Hematopoietic multipotent progenitor cell treated with erythropoietin and hydrocortisone succinate and interleukin-3 and kit ligand, for 4 days (in vitro differentiated cells): ENCODE measurements at regions not wholly inside any gene's neighbourhood (a gene's known extent, or its start where the extent isn't known, plus 50 kb on each side); places are given as distances from the start of the nearest gene placed in this dataset.

Experiments
- DNase-seq: peaks from one replicate; pipeline ENCODE4 v3.0.0-alpha.2; 2015

DNA sequence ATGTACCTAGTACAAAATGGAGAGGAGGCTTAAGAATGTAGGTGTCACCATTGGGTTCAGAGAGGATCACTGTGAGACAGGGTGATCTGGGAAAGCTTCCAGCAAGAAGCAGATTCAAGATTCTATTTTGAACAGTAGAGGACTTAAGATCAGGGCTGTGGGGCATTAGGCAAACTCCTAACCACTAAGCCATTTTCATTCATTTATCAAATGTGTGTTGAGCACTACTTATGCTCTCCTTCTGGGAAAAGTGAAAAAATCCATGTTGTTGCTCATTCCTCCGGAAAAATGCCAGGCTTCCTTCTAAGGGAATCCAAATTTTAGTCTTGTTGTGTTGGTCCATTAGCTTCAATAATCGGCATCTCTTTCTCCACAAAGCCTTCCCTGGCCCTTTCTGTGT, 163.4 kb downstream of the NUAK1 start:
- no peak for DNase-seq

DNA sequence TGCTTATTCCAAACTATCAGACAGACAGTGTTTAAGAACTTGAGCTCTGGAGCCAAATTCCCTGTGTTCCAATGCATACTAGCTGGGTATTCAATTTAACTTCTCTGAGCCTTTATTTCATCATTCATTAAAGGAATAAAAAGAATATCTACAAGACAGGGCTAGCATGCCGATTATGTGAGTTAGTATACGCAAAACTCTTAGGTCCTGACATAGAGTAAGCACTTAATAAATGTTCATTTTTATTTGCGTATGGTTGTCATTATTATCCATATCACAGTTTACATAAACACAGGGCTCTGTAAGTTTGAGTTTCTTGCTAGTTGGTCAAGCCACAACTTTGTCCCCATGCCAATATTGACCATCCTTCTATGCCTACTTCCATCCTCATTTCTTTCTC, 161.5 kb downstream of the NUAK1 start:
- no peak for DNase-seq

DNA sequence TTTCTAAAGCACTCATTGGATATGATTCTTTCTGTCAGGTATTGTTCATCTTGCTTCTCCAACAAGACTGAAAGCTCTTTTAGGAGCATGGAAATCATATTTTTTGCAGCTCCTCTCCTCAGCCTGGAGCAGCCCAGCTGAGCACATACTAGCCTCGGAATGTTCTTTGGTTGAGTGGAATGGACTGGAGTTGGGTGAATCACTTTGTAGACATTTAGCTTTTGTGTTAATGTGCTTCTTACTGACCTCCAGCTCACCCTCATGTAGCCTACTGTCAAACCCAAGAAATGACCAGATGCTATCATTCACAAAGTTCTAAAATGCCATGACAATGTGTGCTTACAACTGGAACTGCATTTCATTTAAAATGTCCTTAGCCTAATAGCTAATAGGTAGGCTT, 161.1 kb downstream of the NUAK1 start:
- DNase-seq: no peak

DNA sequence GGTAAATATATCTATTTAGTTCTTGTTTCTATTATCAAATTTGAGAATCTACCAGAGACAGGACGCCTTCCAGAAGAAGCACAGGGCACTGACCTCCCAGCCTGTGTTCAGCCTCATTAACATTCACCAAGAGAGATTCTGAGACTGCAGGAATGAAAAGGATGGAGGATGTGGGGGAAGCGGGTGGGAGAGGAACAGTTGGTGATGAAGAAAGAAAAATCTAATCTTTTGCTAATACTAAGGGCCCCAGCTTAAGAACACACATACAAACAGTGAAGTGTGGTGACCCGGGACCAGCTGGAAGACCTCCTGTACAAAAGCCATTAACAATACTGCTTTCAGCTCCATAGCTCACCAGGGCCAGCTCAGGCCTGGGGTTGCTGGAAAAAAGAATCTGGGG, 160.5 kb downstream of the NUAK1 start:
- DNase-seq: no peak

DNA sequence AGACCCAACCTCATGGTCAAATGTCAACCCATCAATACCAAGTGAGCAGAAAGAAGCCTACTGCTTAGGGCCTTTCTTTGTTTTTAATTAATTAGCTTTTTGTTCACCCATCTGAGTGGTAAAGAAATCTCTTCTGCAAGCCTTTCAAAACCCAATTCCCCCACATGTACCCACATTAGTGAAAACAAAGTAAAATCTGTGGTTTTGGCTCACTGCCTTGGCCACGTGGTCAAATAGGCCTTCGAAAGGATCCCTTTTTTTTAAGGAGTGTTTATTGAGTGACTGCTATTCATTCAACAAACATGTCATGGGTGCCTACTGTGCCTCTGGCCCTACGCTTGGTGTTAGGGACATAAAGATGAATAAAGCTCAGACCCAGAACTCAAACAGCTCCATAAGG, 160.1 kb downstream of the NUAK1 start:
- DNase-seq: no peak

DNA sequence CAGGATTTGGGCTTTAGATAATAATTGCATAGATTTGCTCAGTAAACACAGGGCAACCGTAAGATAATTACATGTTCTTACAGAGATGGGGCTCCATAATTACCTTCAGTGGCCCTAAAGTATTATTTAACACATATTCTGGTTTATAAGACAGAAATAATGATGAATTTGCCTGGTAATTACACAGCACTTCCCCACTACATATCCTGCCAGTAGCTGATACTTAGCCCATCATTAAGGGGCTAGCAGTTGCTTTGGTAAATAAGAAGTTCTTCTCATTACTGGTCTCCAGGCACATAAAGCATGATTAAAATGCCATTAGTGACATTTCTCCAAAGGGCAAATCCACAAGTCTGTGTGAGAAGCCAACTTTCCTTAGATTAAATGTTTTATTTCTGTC, 158.7 kb downstream of the NUAK1 start:
- DNase-seq: no peak

DNA sequence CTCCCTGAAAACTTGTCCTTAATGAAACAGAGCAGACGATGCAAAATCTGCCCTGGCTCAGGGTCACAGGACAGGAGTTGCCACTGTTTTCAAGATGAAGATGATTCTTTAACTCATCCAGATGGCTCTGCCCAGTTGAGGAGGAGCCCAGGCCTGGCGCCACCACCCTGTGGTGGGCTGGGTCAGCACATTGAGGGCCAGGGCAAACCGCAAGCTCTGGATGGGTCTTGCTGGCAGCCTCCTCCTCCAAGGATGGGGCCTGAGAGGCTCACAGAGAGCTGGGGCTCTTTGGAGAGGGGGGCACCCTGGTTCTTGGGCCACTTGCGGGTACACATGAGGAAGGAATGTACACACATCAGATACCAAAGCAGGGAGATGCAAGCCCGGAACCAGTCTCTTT, 158.2 kb downstream of the NUAK1 start:
- DNase-seq: no peak

DNA sequence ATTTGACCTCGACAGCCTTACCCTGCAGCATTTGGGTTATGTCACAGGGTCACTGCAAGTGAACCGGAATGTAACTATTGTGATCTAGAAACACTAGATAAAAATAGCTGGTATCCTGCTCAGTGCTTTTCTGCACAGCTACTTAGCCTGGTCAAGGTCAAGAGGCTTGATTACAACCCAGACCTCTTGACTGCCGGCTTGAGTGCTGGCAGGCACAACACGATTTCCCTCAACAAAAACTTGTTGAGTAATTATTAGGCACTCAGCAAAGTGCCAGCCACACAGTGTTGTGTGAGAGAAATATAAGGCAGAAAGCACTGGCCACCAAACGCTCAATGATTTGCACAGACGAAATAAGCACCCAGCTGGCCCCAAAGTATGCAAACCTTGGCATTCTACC, 156.7 kb downstream of the NUAK1 start:
- DNase-seq: no peak

DNA sequence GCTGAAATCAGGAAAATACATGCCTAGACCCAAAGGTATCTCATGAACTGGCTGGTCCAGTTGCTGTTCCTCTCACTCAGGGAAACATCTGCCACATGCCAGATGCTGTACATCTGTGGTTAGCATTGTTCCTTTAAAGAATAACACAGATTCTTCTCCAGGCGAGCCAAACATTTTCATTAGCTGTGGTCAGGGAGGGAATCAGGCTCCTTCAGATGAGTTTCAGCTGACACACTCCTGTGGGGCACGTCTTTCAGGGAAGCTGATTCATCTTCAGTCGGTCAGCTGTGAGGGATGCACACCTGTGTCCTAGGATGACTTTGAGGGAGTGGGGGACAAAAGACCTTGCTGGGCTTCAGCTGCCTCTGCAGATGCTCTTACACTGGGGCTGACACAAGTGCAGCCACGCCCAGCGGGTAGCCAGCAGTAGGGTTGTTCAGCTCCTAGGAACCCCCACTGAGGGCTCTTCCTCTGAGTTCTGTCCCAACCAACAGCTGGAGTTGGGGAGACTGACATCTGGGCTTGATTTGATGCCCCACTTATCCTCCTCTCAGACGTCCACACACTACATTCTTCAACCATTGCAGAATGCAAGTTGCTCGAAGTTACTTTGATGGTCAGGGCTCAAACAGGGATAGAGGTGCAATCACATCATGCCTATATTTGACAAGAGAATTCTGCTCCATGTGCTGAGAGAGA, 155.0 kb downstream of the NUAK1 start:
- DNase-seq: no peak

DNA sequence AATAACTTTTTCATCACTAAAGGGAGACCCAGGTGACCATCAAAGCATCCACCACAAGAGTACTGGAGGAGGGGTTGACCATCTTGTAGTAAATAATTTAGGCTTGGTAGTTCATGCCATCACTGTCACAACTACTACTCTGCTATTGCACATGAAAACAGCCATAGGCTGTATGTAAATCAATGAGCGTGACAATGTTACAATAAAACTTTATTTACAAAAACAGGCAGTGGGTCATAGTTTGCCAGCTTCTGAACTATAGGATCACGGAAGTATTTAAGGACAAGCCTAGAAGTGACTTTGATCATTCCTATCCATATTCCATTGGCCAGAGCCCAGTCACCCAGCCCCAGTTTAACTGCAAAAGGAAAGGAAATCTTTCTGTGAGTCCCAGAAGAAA, 153.4 kb downstream of the NUAK1 start:
- no peak for DNase-seq

DNA sequence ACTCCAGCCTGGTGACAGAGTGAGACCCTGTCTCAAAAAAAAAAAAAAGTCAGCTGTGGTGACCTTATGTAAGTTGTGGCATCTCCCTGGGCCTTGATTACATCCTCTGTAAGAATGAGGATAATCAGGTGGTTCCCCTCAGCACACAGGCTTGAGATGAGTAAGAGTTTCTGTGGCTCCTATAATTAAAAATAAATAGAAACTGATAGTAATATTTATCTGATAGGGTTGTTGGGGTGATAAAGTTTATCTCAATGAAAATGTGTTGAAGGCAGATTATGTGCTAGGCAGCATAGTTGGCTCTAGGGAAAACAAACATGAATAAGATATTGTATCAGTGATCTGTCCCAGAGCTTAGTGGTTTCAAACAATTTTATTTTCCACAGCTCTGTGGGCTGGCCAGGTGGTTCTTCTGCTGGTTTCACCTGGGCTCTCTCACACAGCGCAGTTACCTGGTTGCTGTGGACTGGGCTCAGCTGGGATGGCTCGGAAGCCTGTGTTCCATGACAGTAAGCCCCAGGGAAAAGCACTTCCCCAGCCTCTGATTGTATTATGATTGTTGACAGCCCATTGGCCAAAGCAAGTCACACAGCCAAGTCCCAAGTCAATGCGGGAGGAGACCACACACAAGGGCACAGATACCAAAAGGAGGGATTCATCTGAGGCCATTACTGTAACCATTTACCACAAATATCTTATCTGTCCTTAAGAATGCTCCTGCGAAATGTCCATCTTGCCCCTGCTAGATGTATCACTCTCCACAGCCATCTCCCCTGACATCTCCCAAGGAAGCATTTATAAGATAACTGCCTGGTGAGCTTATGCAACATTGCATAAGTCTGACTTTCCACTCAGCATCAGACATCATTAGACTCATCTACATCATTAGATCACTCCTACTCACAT, 151.7 kb downstream of the NUAK1 start:
- DNase-seq: peak; percentile 9

DNA sequence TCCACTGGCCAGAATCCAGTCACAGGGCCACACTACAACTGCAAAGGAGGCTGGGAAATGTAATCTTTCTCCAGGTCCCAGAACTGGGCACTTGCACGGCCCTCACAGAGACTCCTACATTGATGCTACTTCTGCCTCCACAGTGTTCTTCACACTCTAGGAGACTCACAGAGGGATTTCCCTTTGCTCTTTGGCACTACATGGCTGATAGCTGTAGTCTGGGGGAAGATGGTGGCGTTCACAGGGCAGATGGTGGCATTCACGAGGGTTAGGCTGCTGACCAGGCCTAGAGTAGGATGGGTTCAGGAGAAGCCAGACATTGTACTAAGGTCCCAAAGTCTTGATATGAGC, 151.1 kb downstream of the NUAK1 start:
- DNase-seq: no peak

DNA sequence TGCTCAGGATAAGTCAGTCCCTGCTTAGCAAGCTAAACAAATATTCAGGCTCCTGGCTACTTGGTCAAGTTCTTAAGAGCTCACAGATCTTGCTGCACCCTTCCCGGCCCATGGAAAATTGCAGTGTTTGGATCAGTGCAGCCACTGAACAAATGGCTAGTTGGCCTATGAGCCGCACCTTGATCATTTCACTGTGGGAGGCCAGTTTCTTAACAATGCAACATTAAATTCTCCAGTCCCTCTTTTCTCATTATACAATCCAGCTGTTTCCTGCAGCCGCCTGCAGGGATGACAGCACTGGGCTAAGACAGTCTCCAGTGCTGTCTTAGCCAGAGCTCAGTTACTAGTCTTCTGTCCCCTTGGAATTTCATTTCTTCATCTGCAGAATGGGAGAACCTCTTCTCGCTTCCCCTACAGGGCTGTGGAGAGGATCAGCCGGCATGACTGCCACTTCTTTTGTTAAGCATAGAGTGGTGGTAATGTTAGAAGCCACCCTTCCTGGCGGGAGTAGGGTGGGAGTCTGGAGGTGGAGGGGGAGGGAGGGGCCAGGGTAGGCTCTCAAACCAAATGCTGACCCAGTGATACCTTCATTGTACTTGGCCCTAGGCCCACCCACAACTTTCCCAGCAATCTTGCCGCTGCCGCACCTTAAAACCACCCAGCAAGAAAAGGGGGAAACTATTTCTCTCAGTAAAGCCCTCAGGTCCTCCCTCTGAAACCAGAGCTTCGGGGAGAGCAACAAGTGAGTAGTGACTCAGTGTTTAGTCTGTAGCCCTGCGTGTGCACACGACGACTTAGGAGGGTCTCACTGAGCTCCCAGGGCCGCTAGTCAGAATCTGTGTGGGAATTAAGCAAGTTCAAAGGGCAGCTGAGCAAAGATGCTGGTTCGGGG, 145.7 kb downstream of the NUAK1 start:
- DNase-seq: no peak

DNA sequence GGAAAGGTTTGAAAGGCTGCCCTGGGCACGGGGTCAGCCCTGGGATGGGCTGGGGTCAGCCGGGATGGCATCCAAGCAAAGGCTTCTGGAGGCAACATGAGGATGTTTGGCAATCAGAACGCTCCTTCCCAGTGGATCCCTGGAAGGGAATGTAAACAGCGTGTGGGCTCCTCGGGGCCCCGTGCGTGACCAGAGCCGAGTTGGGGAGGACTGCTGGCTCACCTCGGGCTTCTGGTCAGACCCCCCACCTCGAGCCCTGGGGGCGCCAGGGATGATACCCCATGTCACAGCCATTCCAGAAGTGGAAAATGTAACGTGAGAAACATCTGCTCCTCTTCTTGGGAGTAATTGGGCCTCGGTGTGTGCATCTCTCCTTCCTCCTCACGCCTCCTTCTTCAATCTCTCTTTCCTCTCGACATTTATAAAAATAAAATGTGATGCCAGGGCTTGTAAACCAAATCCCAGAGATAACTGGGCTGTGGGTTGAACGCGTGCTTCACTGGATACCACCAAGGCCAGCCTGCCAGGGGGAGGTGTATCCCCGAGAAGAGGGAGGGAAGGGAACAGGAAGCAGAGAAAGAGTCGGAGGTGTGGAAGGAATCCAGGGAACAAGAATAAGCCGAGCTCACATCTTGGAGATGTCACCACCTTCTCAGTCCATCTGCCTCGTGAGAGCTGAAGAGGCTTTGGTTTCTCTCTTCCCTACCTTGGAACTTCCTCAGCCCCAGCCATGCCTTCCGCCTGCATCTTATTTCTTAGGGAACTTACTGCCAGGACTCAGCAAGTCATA, 144.8 kb downstream of the NUAK1 start:
- DNase-seq: no peak

DNA sequence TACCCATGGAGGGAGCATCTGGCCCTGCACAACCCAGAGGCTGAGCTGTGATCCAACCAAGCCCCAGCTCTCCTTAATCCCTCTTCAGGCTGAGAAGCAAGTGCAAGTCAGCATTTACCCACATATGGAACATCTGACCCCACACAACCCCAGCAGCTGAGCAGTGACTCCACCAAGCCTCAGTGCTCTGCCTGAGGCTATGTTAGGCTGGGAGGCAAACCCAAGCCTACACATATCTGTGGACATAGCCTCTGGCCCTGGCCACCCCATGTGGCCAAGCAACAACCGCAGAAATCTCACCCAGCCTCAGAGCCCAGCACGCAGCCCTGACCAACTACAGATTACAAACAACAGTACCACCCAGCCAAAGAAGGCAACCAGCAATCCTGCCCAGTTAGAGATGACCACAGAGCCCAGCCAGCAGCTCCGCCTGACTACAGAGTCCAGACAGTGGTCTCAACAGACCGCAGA, 142.8 kb downstream of the NUAK1 start:
- DNase-seq: no peak

DNA sequence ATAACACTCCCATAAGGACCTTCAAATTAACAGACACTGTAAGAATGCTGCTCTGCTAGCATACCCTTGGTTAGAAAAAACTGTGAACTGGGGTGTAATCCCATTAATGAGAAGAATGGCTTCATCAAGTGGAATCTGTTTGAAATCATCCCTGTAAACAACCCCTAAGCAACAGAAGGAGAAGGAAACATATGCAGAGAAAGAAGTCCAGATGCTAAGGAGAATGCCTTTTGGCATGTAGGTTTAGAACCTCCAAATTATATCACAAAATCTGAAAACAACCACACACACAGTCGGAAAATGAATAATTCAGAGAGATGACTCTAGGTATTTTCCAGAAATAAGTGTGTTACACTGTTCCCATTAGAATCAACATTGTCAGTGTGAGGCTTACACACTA, 140.2 kb downstream of the NUAK1 start:
- DNase-seq: no peak

DNA sequence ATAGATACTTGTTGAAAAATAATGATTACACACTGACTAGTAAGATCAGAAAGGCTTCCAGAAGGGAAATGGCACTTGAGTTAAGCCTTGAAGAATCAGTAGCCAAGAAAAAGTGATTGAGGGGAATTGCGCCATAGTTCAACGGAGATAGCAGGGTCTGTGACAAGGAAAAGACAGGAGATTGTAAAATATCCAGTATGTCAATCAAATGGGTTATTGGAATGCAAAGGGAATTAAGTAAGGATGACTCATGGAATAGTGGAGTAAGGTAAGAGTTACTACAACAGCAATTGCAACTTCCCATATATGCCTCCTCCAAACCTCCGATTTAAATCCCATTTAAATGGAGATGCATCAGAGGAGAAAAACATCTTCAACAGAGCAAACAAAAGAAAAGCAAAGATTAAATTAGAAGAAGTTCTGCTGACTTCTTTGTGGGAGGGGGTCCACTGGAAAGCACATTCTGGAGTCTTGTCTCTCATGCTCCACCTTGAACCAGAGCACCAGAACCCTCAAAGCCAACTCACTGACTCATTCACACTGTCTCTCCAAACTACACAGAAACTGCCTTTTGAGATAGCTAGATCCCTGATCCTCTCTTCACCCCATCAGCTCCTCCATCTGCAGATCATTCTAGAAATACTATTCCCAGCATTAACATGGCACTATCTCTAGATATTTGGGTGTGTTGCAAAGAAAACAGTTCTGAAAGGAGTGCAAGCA, 138.2 kb downstream of the NUAK1 start:
- DNase-seq: no peak

DNA sequence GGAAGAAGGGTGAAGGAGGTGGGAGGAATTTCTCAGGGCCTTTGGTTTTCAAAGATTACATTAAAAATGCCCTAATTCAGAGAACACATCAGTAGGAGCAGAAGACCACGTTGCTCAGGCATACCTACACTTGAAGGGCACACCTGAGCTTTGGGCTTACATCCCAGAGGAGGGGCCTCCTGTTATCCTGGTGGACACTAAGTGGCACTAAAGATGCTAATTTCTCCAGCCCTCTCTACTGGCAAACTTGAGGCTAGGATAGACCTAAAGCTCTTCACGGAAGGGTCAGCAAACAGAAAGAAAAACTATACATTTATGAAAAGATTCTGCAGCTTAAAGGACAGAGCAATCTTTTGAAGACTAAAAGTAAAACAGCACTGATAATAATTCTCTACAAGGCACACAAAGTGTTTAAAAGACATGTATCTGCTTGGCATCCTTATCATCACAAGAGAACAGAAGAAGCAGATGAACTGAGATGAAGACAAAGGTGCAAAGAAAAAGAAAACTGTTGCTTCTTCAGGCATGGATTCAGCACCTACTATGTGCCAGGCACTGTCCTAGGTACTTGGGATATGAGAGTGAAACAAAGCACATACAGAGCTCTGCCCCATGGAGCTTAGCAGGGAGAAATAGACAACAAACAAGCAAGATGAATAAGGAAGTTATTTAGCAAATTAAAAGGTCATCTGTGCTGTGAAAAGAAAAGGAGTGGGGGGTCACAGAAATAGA, 137.5 kb downstream of the NUAK1 start:
- no peak for DNase-seq

DNA sequence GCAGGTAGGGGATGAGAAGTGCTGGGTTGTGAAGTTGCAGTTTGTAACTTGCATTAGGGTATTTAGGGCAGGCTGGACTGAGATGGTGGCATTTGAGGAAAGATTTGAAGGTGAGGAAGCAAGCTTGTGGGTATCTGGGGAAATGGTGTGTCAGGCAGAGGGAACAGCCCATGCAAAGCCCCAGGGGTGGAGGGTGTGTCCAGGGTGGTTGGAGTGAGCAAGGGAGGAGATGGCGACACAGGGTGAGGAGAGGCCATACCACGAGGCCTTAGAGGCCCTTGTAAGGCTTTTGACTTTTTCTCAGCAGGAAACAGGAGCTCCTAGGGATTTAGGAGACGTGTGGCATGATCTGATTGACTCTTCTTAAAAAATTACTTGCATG, 136.9 kb downstream of the NUAK1 start:
- DNase-seq: no peak

DNA sequence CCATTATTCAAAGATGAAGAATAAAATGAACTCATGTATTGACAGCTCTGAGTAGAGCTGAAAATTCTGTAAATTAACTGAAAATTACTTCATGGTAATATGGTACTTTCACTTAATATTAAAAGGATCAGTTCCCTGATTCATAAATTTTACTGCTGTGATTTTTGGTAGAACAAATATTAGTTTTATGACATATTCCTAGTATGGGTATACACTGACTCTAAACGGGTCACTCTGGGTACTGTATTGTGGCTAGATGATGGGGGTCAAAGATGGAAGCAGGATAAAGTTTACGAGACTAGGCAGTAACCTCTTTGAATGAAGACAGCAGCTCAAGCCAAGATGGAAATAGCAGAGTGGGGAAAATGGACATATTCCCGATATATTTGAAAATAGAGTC, 135.5 kb downstream of the NUAK1 start:
- no peak for DNase-seq

DNA sequence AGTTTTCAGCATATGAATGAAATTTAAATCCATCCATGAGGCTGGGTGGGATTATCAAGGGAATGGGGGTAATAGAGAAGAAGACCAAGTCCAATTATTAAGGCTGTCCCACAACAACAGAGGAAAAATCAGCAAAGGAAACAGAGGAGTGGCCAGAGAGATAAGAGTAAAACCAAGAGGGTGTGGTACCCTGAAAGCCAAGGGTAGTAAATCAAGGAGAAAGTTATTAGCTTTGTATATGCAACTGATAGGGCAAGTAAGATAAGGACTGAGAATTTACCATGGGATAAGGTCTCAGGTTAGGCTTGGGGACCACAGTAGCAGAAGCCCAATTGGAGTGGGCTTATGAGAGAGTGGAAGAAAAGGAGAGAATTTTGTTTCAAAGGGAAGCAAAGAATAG, 134.5 kb downstream of the NUAK1 start:
- DNase-seq: no peak
